HL-60/S4 (cell line): ENCODE measurements at regions not wholly inside any gene's neighbourhood (a gene's known extent, or its start where the extent isn't known, plus 50 kb on each side); places are given as distances from the start of the nearest gene placed in this dataset.
"Not testable (repeated sequence)": the region's sequence is repeated elsewhere in the genome, so short reads cannot be mapped to it uniquely, and the experiment has no call there.

Source experiments
- in situ Hi-C: fragments of 300-500 bp; cut with MboI; formaldehyde crosslinking; loops from 2 replicates; pipeline ENCODE4 v1.14.3; 2022; ENCODE audit warnings: low sequenced_read_pairs

- in situ Hi-C loops = loop anchor here (25.0 kb wide), 1 partner anchor 617 kb away; no protein-coding TSS in a partner anchor
These were observed 288.5 kb downstream of the USP46 start for GRCh38 chr4:52370576-52370975.

- in situ Hi-C loops = loop anchor here (25.0 kb wide), 1 partner anchor 615 kb away; no protein-coding TSS in a partner anchor
These were observed 287.3 kb downstream of the USP46 start for GRCh38 chr4:52371841-52372240.

GRCh38 chr4:52372269-52372668, 286.8 kb downstream of the USP46 start:
- in situ Hi-C loops = loop anchor here (25.0 kb wide), 1 partner anchor 615 kb away; no protein-coding TSS in a partner anchor

GRCh38 chr4:52372747-52373146, 286.4 kb downstream of the USP46 start:
- in situ Hi-C loops = loop anchor here (25.0 kb wide), 1 partner anchor 615 kb away; no protein-coding TSS in a partner anchor

- in situ Hi-C loops = loop anchor here (25.0 kb wide), 1 partner anchor 614 kb away; no protein-coding TSS in a partner anchor
These were observed 285.5 kb downstream of the USP46 start for GRCh38 chr4:52373650-52374049.

GRCh38 chr4:52374877-52375276, 284.2 kb downstream of the USP46 start:
- in situ Hi-C loops = loop anchor here (25.0 kb wide), 2 partner anchors 612 to 1862 kb away; partner anchors contain the start of gene PDGFRA

GRCh38 chr4:52376132-52376704, 282.9 kb downstream of the USP46 start:
- in situ Hi-C loops = loop anchor here (25.0 kb wide), 1 partner anchor 1861 kb away; the partner anchor contains the start of gene PDGFRA

GRCh38 chr4:52377563-52377962, 281.5 kb downstream of the USP46 start:
- in situ Hi-C loops = loop anchor here (25.0 kb wide), 1 partner anchor 1860 kb away; the partner anchor contains the start of gene PDGFRA

GRCh38 chr4:52407545-52407944, 251.6 kb downstream of the USP46 start:
- in situ Hi-C loops = no loop called here

GRCh38 chr4:52408032-52408431, 251.1 kb downstream of the USP46 start:
- in situ Hi-C loops = no loop called here

GRCh38 chr4:52408471-52408870, 250.6 kb downstream of the USP46 start:
- in situ Hi-C loops = no loop called here

GRCh38 chr4:52409766-52410165, 249.3 kb downstream of the USP46 start:
- in situ Hi-C loops = not testable (repeated sequence)

- in situ Hi-C loops = no loop called here
These were observed 248.1 kb downstream of the USP46 start for GRCh38 chr4:52410971-52411370.

- in situ Hi-C loops = no loop called here
These were observed 238.8 kb downstream of the USP46 start for GRCh38 chr4:52420330-52420729.

- in situ Hi-C loops = no loop called here
These were observed 237.3 kb downstream of the USP46 start for GRCh38 chr4:52421811-52422213.

- in situ Hi-C loops = no loop called here
These were observed 235.1 kb downstream of the USP46 start for GRCh38 chr4:52423967-52424366.

- in situ Hi-C loops = no loop called here
These were observed 233.3 kb downstream of the USP46 start for GRCh38 chr4:52425751-52426326.

GRCh38 chr4:52431410-52431809, 227.7 kb downstream of the USP46 start:
- in situ Hi-C loops = no loop called here

GRCh38 chr4:52431869-52432268, 227.2 kb downstream of the USP46 start:
- in situ Hi-C loops = no loop called here

- in situ Hi-C loops = not testable (repeated sequence)
These were observed 216.6 kb downstream of the USP46 start for GRCh38 chr4:52442524-52442923.

- in situ Hi-C loops = no loop called here
These were observed 186.7 kb downstream of the USP46 start for GRCh38 chr4:52472444-52472843.

GRCh38 chr4:52477191-52477780, 181.8 kb downstream of the USP46 start:
- in situ Hi-C loops = no loop called here
